Nephron progenitor cell (in vitro differentiated cells): ENCODE measurements at regions not wholly inside any gene's neighbourhood (a gene's known extent, or its start where the extent isn't known, plus 50 kb on each side); places are given as distances from the start of the nearest gene placed in this dataset.
"Not testable (repeated sequence)": the region's sequence is repeated elsewhere in the genome, so short reads cannot be mapped to it uniquely, and the experiment has no call there.

Experiments
- DNase-seq: peaks from one replicate; pipeline ENCODE4 v3.0.0; 2021
- H3K27ac Mint-ChIP-seq: 2 replicates; pipeline ENCODE4 v1.8.0; 2021; ENCODE audit warnings: mild to moderate bottlenecking, moderate library complexity, mixed read lengths
- H3K27me3 Mint-ChIP-seq: 2 replicates; pipeline ENCODE4 v1.8.0; 2021; ENCODE audit warnings: mild to moderate bottlenecking, low read depth, mixed read lengths; ENCODE audit not compliant: poor library complexity
- H3K36me3 Mint-ChIP-seq: 2 replicates; pipeline ENCODE4 v1.8.0; 2021; ENCODE audit warnings: low read depth, mixed read lengths
- H3K4me1 Mint-ChIP-seq: 2 replicates; pipeline ENCODE4 v1.8.0; 2021; ENCODE audit warnings: mixed read lengths
- H3K4me3 Mint-ChIP-seq: 2 replicates; pipeline ENCODE4 v1.8.0; 2021; ENCODE audit warnings: mild to moderate bottlenecking, moderate library complexity, mixed read lengths
- H3K9me3 Mint-ChIP-seq: 2 replicates; pipeline ENCODE4 v1.8.0; 2021; ENCODE audit warnings: mild to moderate bottlenecking, moderate library complexity, mixed read lengths
- TF ChIP-seq, protein P1 (sequence below): fragments of 200-600 bp; sonication (generic); IDR thresholded peaks from 2 replicates; pipeline ENCODE4 v1.5.0; 2021; ENCODE audit warnings: antibody characterized with exemption

GRCh38 chr6:15943423-15943822, 185.5 kb upstream of the MYLIP start:
- no peak for DNase-seq
- Mint-ChIP-seq H3K4me1 (no peaks in the 10 kb centered on the region), H3K27me3 (peaks cover 3% of the 10 kb centered on the region), H3K9me3 (peaks cover 24% of the 10 kb centered on the region), H3K36me3 (peaks cover 5% of the 10 kb centered on the region), H3K4me3 (no peak overlapping the region), H3K27ac (no peak overlapping the region)
- TF ChIP-seq, protein P1, sequence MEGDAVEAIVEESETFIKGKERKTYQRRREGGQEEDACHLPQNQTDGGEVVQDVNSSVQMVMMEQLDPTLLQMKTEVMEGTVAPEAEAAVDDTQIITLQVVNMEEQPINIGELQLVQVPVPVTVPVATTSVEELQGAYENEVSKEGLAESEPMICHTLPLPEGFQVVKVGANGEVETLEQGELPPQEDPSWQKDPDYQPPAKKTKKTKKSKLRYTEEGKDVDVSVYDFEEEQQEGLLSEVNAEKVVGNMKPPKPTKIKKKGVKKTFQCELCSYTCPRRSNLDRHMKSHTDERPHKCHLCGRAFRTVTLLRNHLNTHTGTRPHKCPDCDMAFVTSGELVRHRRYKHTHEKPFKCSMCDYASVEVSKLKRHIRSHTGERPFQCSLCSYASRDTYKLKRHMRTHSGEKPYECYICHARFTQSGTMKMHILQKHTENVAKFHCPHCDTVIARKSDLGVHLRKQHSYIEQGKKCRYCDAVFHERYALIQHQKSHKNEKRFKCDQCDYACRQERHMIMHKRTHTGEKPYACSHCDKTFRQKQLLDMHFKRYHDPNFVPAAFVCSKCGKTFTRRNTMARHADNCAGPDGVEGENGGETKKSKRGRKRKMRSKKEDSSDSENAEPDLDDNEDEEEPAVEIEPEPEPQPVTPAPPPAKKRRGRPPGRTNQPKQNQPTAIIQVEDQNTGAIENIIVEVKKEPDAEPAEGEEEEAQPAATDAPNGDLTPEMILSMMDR = no peak

DNA sequence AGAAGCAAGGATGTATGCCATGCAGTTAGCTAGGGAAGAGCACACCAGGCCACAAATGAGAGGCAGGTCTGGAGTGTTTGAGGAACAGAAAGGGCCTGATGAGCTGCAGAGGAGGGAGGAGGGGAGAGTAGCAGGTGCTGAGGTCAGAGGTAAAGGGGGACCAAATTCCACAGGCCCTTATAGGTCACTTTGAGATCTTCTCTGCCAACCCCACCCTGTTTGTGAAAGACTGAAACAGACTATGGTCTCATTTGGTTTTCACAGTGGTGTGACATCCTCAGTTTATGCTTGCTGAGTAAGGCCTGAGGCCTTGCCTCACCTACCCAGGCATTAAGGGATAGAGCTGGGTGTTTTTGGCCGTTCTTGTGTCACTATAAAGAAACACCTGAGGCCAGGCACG, 187.7 kb upstream of the MYLIP start:
- H3K4me1 Mint-ChIP-seq = no peaks in the 10 kb centered on the region
- TF ChIP-seq, protein P1 = no peak
- no peak overlapping the region for H3K4me3 Mint-ChIP-seq
- H3K27me3 Mint-ChIP-seq = peaks cover 3% of the 10 kb centered on the region
- peaks cover 5% of the 10 kb centered on the region for H3K36me3 Mint-ChIP-seq
- no peak for DNase-seq
- no peak overlapping the region for H3K27ac Mint-ChIP-seq
- peaks cover 44% of the 10 kb centered on the region for H3K9me3 Mint-ChIP-seq

GRCh38 chr6:15938107-15938506, 190.8 kb upstream of the MYLIP start:
- no peak overlapping the region for H3K4me3 Mint-ChIP-seq
- no peaks in the 10 kb centered on the region for H3K4me1 Mint-ChIP-seq
- H3K9me3 Mint-ChIP-seq = peaks cover 57% of the 10 kb centered on the region
- H3K36me3 Mint-ChIP-seq = peaks cover 5% of the 10 kb centered on the region
- DNase-seq = no peak
- H3K27me3 Mint-ChIP-seq = no peaks in the 10 kb centered on the region
- TF ChIP-seq, protein P1 = no peak
- H3K27ac Mint-ChIP-seq = no peak overlapping the region

DNA sequence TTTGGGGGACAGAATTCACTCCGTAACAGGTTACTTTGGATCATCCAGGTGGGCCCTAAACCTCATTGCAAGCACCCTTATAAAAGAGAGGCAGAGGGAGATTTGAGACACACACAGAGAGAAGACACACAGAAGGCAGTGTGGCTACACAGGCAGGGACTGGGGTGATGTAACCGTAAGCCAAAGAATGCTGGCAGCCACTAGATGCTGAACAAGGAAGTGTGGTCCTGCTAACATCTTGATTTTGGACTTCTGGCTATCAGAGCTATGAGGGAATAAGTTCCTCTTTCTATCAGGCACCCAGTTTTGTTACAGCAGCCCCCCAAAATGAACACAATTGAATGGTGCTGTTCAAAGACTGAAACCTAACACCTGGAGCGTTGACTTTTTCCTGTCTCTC, 191.3 kb upstream of the MYLIP start:
- H3K9me3 Mint-ChIP-seq = peaks cover 59% of the 10 kb centered on the region
- no peak overlapping the region for H3K4me3 Mint-ChIP-seq
- peaks cover 5% of the 10 kb centered on the region for H3K36me3 Mint-ChIP-seq
- TF ChIP-seq, protein P1 = no peak
- H3K4me1 Mint-ChIP-seq = no peaks in the 10 kb centered on the region
- no peak for DNase-seq
- no peaks in the 10 kb centered on the region for H3K27me3 Mint-ChIP-seq
- H3K27ac Mint-ChIP-seq = no peak overlapping the region

DNA sequence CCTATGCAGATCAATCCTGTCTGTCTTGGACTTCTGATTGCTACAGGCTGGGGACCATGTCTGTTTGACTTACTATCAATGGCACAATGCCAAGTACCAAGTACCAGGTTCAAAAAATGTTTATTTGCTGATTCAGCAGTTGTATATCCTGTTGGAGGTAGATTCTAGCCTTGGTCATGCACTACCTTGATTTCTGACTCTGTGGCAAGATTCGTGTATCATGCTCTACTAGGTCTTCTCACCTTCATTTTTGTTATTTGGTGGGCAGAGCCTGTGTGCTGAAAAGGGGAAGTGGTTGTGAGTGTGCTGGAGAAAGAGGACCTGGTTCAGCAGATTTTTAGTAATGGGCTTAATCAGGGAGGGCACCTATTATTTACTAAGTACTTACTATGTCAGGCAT, 192.4 kb upstream of the MYLIP start:
- H3K36me3 Mint-ChIP-seq = peaks cover 10% of the 10 kb centered on the region
- no peaks in the 10 kb centered on the region for H3K27me3 Mint-ChIP-seq
- no peak overlapping the region for H3K27ac Mint-ChIP-seq
- no peaks in the 10 kb centered on the region for H3K4me1 Mint-ChIP-seq
- TF ChIP-seq, protein P1 = no peak
- DNase-seq = no peak
- H3K9me3 Mint-ChIP-seq = peaks cover 70% of the 10 kb centered on the region
- H3K4me3 Mint-ChIP-seq = no peak overlapping the region

- Mint-ChIP-seq H3K27me3 (no peaks in the 10 kb centered on the region), H3K4me3 (no peak overlapping the region), H3K27ac (no peak overlapping the region), H3K9me3 (peaks cover 74% of the 10 kb centered on the region), H3K36me3 (peaks cover 13% of the 10 kb centered on the region), H3K4me1 (no peaks in the 10 kb centered on the region)
- TF ChIP-seq, protein P1 = no peak
- no peak for DNase-seq
These were observed 193.2 kb upstream of the MYLIP start for GRCh38 chr6:15935661-15936060.

- not testable (repeated sequence) for H3K27ac Mint-ChIP-seq, H3K4me1 Mint-ChIP-seq, DNase-seq, H3K4me3 Mint-ChIP-seq, H3K27me3 Mint-ChIP-seq
- peaks cover 64% of the 10 kb centered on the region for H3K9me3 Mint-ChIP-seq
- peaks cover 20% of the 10 kb centered on the region for H3K36me3 Mint-ChIP-seq
These were observed 197.2 kb upstream of the MYLIP start for GRCh38 chr6:15931697-15932096.
